Stimulated activated CD8-positive, alpha-beta memory T cell treated with anti-CD3 and anti-CD28 coated beads, Interleukin-15, amount 100 ng/mL, for 48 hours (primary cell): ENCODE measurements at regions not wholly inside any gene's neighbourhood (a gene's known extent, or its start where the extent isn't known, plus 50 kb on each side); places are given as distances from the start of the nearest gene placed in this dataset.
"Not testable (repeated sequence)": the region's sequence is repeated elsewhere in the genome, so short reads cannot be mapped to it uniquely, and the experiment has no call there.

Experiments used
- DNase-seq, 2 donors: peaks; one replicate each; pipeline ENCODE4 v3.0.0-alpha.2; 2020; ENCODE audit warnings: low read depth in 2 of 2

- no peak for DNase-seq
These were observed 103.9 kb upstream of the SOX21 start for GRCh38 chr13:94816256-94816655.

GRCh38 chr13:94813920-94814475 is 101.7 kb upstream of the SOX21 start:
- no peak for DNase-seq

GRCh38 chr13:94811753-94812152 is 99.4 kb upstream of the SOX21 start:
- no peak for DNase-seq

- no peak for DNase-seq
These were observed 88.1 kb upstream of the SOX21 start for GRCh38 chr13:94800423-94800822.

GRCh38 chr13:94799299-94799698 is 87.0 kb upstream of the SOX21 start:
- DNase-seq = no peak

- DNase-seq = no peak
These were observed 86.4 kb upstream of the SOX21 start for GRCh38 chr13:94798738-94799137.

GRCh38 chr13:94795292-94795691 is 82.9 kb upstream of the SOX21 start:
- no peak for DNase-seq

GRCh38 chr13:94786246-94786645 is 73.9 kb upstream of the SOX21 start:
- not testable (repeated sequence) for DNase-seq

- no peak for DNase-seq
These were observed 71.7 kb upstream of the SOX21 start for GRCh38 chr13:94784066-94784465.

- DNase-seq = no peak
These were observed 71.1 kb upstream of the SOX21 start for GRCh38 chr13:94783489-94783888.

GRCh38 chr13:94780421-94780820 is 68.1 kb upstream of the SOX21 start:
- no peak for DNase-seq

GRCh38 chr13:94778986-94779385 is 66.6 kb upstream of the SOX21 start:
- DNase-seq = no peak

- no peak for DNase-seq
These were observed 66.2 kb upstream of the SOX21 start for GRCh38 chr13:94778585-94778984.

GRCh38 chr13:94776956-94777355 is 64.6 kb upstream of the SOX21 start:
- DNase-seq = no peak

GRCh38 chr13:94776300-94776699 is 64.0 kb upstream of the SOX21 start:
- no peak for DNase-seq

- DNase-seq = no peak
These were observed 53.5 kb upstream of the SOX21 start for GRCh38 chr13:94765814-94766213.

GRCh38 chr13:94764576-94765321 is 52.4 kb upstream of the SOX21 start:
- DNase-seq = peak in 1 of 2 donors; percentile 2
